Neural progenitor cell (in vitro differentiated cells): ENCODE measurements at regions not wholly inside any gene's neighbourhood (a gene's known extent, or its start where the extent isn't known, plus 50 kb on each side); places are given as distances from the start of the nearest gene placed in this dataset.

Experiments used
- DNase-seq: peaks from one replicate; pipeline ENCODE4 v3.0.0-alpha.2; 2016; ENCODE audit warnings: low spot score
- H2AFZ ChIP-seq: fragments of 200-600 bp; sonication (generic); replicated peaks from 2 replicates; pipeline ENCODE4 v1.6.1; 2016; ENCODE audit warnings: antibody characterized with exemption
- H3F3A ChIP-seq: fragments of 200-600 bp; sonication (generic); 2 replicates; pipeline ENCODE4 v1.6.1; 2016; ENCODE audit warnings: antibody characterized with exemption, low read depth
- H3K27ac ChIP-seq: fragments of 200-600 bp; sonication (generic); 2 replicates; pipeline ENCODE4 v1.5.1; 2016; ENCODE audit warnings: mild to moderate bottlenecking
- H3K27me3 ChIP-seq: fragments of 200-600 bp; sonication (generic); 2 replicates; pipeline ENCODE4 v1.6.1; 2016; ENCODE audit warnings: mild to moderate bottlenecking, moderate library complexity
- H3K36me3 ChIP-seq: fragments of 200-600 bp; sonication (generic); 2 replicates; pipeline ENCODE4 v1.5.1; 2016
- H3K4me1 ChIP-seq: fragments of 200-600 bp; sonication (generic); 2 replicates; pipeline ENCODE4 v1.6.1; 2016; ENCODE audit warnings: mixed run types
- H3K4me2 ChIP-seq: fragments of 200-600 bp; sonication (generic); 2 replicates; pipeline ENCODE4 v1.6.1; 2016
- H3K4me3 ChIP-seq: fragments of 200-600 bp; sonication (generic); 2 replicates; pipeline ENCODE4 v1.5.1; 2016
- H3K79me2 ChIP-seq: fragments of 200-600 bp; sonication (generic); 2 replicates; pipeline ENCODE4 v1.6.1; 2016; ENCODE audit warnings: low read depth
- H3K9ac ChIP-seq: fragments of 200-600 bp; sonication (generic); 2 replicates; pipeline ENCODE4 v1.6.1; 2016
- H3K9me3 ChIP-seq: fragments of 200-600 bp; sonication (generic); 2 replicates; pipeline ENCODE4 v1.5.1; 2016; ENCODE audit warnings: low read depth
- H4K20me1 ChIP-seq: fragments of 200-600 bp; sonication (generic); 2 replicates; pipeline ENCODE4 v1.6.1; 2016; ENCODE audit warnings: low read depth
- H3K27ac Mint-ChIP-seq: 3 replicates; pipeline ENCODE4 v1.8.0; 2021; ENCODE audit warnings: mixed read lengths
- H3K27me3 Mint-ChIP-seq: 2 replicates; pipeline ENCODE4 v1.8.0; 2022; ENCODE audit warnings: low read depth, mild to moderate bottlenecking, inconsistent platforms, moderate library complexity, mixed read lengths; ENCODE audit not compliant: insufficient read depth
- H3K36me3 Mint-ChIP-seq: 3 replicates; pipeline ENCODE4 v1.8.0; 2021; ENCODE audit warnings: mixed read lengths
- H3K4me1 Mint-ChIP-seq: 3 replicates; pipeline ENCODE4 v1.8.0; 2021; ENCODE audit warnings: mixed read lengths
- H3K4me3 Mint-ChIP-seq: 3 replicates; pipeline ENCODE4 v1.8.0; 2021; ENCODE audit warnings: mild to moderate bottlenecking, moderate library complexity, mixed read lengths
- H3K9me3 Mint-ChIP-seq: 3 replicates; pipeline ENCODE4 v1.8.0; 2020; ENCODE audit warnings: mixed read lengths
- EZH2 ChIP-seq: fragments of 200-600 bp; sonication (generic); IDR thresholded peaks from 2 replicates; pipeline ENCODE4 v1.6.1; 2017; ENCODE audit warnings: antibody characterized with exemption, mild to moderate bottlenecking, moderate library complexity
- EZH2phosphoT487 ChIP-seq: fragments of 200-600 bp; sonication (generic); IDR thresholded peaks from 2 replicates; pipeline ENCODE4 v1.6.1; 2017; ENCODE audit warnings: antibody characterized with exemption
- TF ChIP-seq, protein P1 (sequence below): fragments of 200-600 bp; sonication (generic); IDR thresholded peaks from 2 replicates; pipeline ENCODE4 v1.5.1; 2017; ENCODE audit warnings: antibody characterized with exemption, mild to moderate bottlenecking

DNA sequence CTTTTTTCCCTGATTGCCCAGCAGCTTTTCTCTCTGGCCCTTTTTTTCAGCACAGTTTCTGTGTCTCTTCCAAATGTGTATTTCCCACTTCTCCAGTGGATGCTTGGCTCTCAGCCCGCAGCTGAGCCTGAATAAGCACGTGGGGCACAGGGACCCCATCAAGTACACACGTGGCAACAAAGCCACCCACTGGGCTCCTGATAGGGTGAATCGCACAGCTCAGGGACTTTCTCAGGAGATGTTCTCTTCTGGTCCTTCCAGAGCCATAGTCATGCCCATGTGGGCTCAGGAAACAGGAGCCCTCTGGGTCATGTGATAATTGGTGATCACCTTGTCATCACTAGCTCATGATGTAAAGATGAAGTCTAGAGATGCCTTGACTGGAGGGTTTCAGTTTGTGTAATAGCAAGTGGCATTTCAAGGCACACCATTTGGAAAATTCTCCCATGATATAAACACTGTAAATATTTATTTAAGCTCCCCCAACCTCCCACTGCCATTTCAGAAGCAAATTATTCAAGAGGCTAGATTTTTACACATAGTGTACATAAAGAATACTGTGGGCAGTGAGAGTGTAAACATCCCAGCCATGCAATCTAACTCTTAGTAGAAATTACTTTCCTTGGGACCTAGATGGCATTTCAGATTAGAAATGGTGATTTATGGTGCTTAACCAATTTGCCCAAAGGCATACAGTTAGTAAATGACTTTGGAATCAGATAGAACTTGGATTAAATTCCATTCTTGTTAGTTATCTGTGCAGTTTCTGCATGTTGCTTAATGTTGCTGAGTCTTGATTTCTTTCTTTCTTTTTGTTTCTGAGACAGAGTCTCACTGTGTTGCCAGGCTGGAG, 597.5 kb downstream of the SLC4A3 start:
- Mint-ChIP-seq H3K27ac (no peak overlapping the region), H3K9me3 (no peaks in the 10 kb centered on the region)

DNA sequence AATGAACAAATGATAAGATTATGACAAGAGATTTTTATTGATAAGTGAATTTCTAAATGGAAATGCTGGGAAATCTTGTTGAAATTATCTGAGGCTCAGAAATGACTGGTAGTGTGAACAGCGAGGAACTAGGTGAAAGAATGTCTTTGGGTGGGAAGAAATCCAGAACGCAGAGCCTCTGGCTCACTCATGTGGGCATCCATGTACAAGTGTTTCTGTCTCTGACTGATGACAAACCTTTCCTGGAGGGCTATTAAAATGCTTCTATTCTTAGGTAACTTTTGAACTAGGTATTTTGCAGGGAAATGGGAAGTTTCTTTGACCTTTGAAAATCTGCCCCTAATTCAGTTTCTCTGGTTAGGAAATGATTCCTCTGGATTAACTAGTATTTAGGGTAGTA, 598.6 kb downstream of the SLC4A3 start:
- Histone ChIP-seq H3K4me3 (no peak overlapping the region), H3K4me2 (no peak overlapping the region), H3F3A (no peaks in the 10 kb centered on the region), H3K36me3 (no peaks in the 10 kb centered on the region), H3K79me2 (no peaks in the 10 kb centered on the region), H3K9ac (no peak overlapping the region), H4K20me1 (no peaks in the 10 kb centered on the region), H3K27ac (no peak overlapping the region), H3K4me1 (peaks cover 17% of the 10 kb centered on the region), H3K9me3 (no peaks in the 10 kb centered on the region), H2AFZ (no peak overlapping the region), H3K27me3 (no peaks in the 10 kb centered on the region)
- H3K4me3 Mint-ChIP-seq, result no peak overlapping the region
- H3K36me3 Mint-ChIP-seq, result no peaks in the 10 kb centered on the region
- no peaks in the 10 kb centered on the region for H3K9me3 Mint-ChIP-seq
- H3K4me1 Mint-ChIP-seq, result peaks cover 7% of the 10 kb centered on the region
- H3K27ac Mint-ChIP-seq, result no peak overlapping the region
- TF ChIP-seq EZH2 (no peak), EZH2phosphoT487 (no peak)
- TF ChIP-seq, protein P1, sequence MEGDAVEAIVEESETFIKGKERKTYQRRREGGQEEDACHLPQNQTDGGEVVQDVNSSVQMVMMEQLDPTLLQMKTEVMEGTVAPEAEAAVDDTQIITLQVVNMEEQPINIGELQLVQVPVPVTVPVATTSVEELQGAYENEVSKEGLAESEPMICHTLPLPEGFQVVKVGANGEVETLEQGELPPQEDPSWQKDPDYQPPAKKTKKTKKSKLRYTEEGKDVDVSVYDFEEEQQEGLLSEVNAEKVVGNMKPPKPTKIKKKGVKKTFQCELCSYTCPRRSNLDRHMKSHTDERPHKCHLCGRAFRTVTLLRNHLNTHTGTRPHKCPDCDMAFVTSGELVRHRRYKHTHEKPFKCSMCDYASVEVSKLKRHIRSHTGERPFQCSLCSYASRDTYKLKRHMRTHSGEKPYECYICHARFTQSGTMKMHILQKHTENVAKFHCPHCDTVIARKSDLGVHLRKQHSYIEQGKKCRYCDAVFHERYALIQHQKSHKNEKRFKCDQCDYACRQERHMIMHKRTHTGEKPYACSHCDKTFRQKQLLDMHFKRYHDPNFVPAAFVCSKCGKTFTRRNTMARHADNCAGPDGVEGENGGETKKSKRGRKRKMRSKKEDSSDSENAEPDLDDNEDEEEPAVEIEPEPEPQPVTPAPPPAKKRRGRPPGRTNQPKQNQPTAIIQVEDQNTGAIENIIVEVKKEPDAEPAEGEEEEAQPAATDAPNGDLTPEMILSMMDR, result no peak
- no peak for DNase-seq
- peaks cover 2% of the 10 kb centered on the region for H3K27me3 Mint-ChIP-seq

More for the DNA sequence above, 597.5 kb downstream of the SLC4A3 start:
- Histone ChIP-seq H3F3A (peaks cover under 1% of the 10 kb centered on the region), H3K9ac (no peak overlapping the region), H3K27ac (no peak overlapping the region), H3K27me3 (no peaks in the 10 kb centered on the region), H3K4me3 (no peak overlapping the region), H3K4me1 (peaks cover 27% of the 10 kb centered on the region), H3K4me2 (no peak overlapping the region), H3K36me3 (no peaks in the 10 kb centered on the region), H4K20me1 (no peaks in the 10 kb centered on the region), H3K79me2 (no peaks in the 10 kb centered on the region), H3K9me3 (no peaks in the 10 kb centered on the region), H2AFZ (no peak overlapping the region)
- peaks cover 12% of the 10 kb centered on the region for H3K4me1 Mint-ChIP-seq
- no peak overlapping the region for H3K4me3 Mint-ChIP-seq
- H3K27me3 Mint-ChIP-seq, result peaks cover 4% of the 10 kb centered on the region
- no peaks in the 10 kb centered on the region for H3K36me3 Mint-ChIP-seq
- TF ChIP-seq EZH2 (no peak), EZH2phosphoT487 (no peak)
- TF ChIP-seq, protein P1, result no peak
- DNase-seq, result no peak

DNA sequence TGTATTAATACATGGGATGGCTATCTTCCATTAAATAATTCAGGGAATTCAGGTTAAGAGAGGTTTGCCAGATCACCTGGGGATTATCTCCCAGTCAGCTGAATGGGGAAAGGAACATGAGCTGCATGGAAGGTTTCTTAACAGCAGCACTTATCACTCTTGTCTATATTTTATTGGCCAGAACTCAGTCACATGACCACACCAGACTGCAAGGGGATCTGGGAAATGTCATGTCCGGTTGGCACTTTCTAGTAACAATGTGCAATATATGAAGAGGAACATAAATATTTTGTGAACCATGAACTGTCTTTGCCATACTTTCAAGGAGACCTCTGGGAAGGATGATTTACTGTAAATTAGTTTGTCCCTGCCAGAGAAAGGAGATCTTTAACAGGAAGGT, 599.1 kb downstream of the SLC4A3 start:
- no peak overlapping the region for H3K4me3 ChIP-seq
- H3K36me3 ChIP-seq, result no peaks in the 10 kb centered on the region
- H3K27me3 ChIP-seq, result no peaks in the 10 kb centered on the region
- no peak overlapping the region for H3K9ac ChIP-seq
- Mint-ChIP-seq H3K9me3 (no peaks in the 10 kb centered on the region), H3K27me3 (peaks cover 2% of the 10 kb centered on the region), H3K4me1 (peaks cover 7% of the 10 kb centered on the region), H3K4me3 (no peak overlapping the region), H3K27ac (no peak overlapping the region), H3K36me3 (no peaks in the 10 kb centered on the region)
- no peak overlapping the region for H2AFZ ChIP-seq
- TF ChIP-seq EZH2phosphoT487 (no peak), EZH2 (no peak)
- TF ChIP-seq, protein P1, result no peak
- H3K9me3 ChIP-seq, result no peaks in the 10 kb centered on the region
- no peaks in the 10 kb centered on the region for H4K20me1 ChIP-seq
- peaks cover 17% of the 10 kb centered on the region for H3K4me1 ChIP-seq
- H3K27ac ChIP-seq, result no peak overlapping the region
- H3K79me2 ChIP-seq, result no peaks in the 10 kb centered on the region
- no peak overlapping the region for H3K4me2 ChIP-seq
- no peak for DNase-seq
- no peaks in the 10 kb centered on the region for H3F3A ChIP-seq
